H1 (cell line): ENCODE measurements at regions not wholly inside any gene's neighbourhood (a gene's known extent, or its start where the extent isn't known, plus 50 kb on each side); places are given as distances from the start of the nearest gene placed in this dataset.

Experiments used
- BRCA1 ChIP-seq: IDR thresholded peaks from 2 replicates; pipeline ENCODE4 v1.6.1; 2012; ENCODE audit warnings: low read depth, low read length, improper control_type of control experiment
- CEBPB ChIP-seq: IDR thresholded peaks from 2 replicates; pipeline ENCODE4 v1.6.1; 2012; ENCODE audit warnings: low read depth, low read length
- MAX ChIP-seq: IDR thresholded peaks from 2 replicates; pipeline ENCODE4 v1.6.1; 2012; ENCODE audit warnings: inconsistent platforms
- SIN3A ChIP-seq, 2 experiments: IDR thresholded peaks in 1 of 2; conservative IDR thresholded peaks in 1 of 2; 2 replicates each; pipeline ENCODE4 v1.6.1; 2011 to 2012; ENCODE audit warnings: low read length in 2 of 2, improper control_type of control experiment in 1 of 2, low read depth in 1 of 2, mild to moderate bottlenecking in 1 of 2

DNA sequence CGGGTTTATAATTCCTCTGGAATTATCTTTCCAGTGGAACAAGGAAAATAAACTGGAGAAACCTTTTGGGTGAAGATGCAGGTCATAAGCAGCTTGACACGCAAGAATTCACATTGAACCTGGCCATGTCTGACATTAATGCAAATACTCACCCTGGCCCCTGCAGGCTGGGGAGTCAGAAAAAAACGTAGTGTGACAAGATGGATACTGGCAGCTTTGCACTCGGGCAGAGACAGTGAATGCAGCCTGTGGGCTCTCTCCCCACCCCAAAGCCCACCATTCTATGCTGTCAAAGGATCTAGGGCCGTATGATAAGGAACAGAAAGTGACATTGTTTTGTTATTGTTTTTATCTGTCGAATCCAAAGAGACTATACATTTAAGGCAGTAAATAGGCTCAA, 223.1 kb downstream of the RBM43 start:
- TF ChIP-seq MAX, result no peak
- no peak for TF ChIP-seq SIN3A (conservative IDR thresholded peaks at IDR 0.05 in 1 of 2, IDR thresholded peaks at IDR 0.05 in 1 of 2; ENCODE audit: low read depth in 1 of 2, low read length in 2 of 2)
- TF ChIP-seq CEBPB, result no peak
- TF ChIP-seq BRCA1, result no peak
